Mononuclear cell (primary cell): ENCODE measurements at regions not wholly inside any gene's neighbourhood (a gene's known extent, or its start where the extent isn't known, plus 50 kb on each side); places are given as distances from the start of the nearest gene placed in this dataset.

Experiments
- H3K27me3 ChIP-seq: 2 replicates; pipeline ENCODE4 v1.6.0; 2011; ENCODE audit warnings: low read length, control low read depth; ENCODE audit not compliant: insufficient read depth
- H3K4me1 ChIP-seq: 2 replicates; pipeline ENCODE4 v1.5.1; 2011; ENCODE audit warnings: mild to moderate bottlenecking, low read length, control low read depth; ENCODE audit not compliant: insufficient read depth
- H3K4me3 ChIP-seq: 2 replicates; pipeline ENCODE4 v1.5.1; 2011; ENCODE audit warnings: mild to moderate bottlenecking, low read length, moderate library complexity
- H3K9me3 ChIP-seq: 2 replicates; pipeline ENCODE4 v1.5.1; 2011; ENCODE audit warnings: low read depth, mild to moderate bottlenecking, control low read depth, low read length

DNA sequence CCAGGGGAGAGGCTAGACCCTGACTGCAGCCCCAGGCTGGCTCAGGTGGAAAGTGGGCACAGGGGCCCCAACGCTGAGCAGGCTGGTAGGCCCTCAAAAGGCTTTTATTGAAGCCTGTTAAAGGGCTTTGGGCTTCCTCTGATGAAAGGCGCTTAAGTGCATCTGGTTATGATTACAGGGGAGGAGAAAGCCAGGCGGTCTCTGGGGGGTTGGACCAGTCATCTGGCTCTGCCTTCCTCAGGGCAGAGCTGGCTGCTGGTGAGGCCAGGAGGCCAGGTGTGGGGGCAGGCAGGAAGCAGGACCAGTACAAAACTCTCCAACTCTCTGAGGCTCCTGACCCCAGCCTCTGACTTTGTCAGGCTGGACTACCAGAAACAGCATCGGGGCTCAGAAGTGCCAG lies 68.8 kb upstream of the BCOR start:
- Histone ChIP-seq H3K4me3 (no peak overlapping the region), H3K9me3 (no peaks in the 10 kb centered on the region)

GRCh38 chrX:40165861-40166260 lies 68.1 kb upstream of the BCOR start:
- peaks cover 44% of the 10 kb centered on the region for H3K4me1 ChIP-seq
- H3K9me3 ChIP-seq = no peaks in the 10 kb centered on the region
- H3K27me3 ChIP-seq = no peaks in the 10 kb centered on the region
- no peak overlapping the region for H3K4me3 ChIP-seq

More for the DNA sequence above, 68.8 kb upstream of the BCOR start:
- H3K27me3 ChIP-seq = no peaks in the 10 kb centered on the region
- peaks cover 52% of the 10 kb centered on the region for H3K4me1 ChIP-seq

DNA sequence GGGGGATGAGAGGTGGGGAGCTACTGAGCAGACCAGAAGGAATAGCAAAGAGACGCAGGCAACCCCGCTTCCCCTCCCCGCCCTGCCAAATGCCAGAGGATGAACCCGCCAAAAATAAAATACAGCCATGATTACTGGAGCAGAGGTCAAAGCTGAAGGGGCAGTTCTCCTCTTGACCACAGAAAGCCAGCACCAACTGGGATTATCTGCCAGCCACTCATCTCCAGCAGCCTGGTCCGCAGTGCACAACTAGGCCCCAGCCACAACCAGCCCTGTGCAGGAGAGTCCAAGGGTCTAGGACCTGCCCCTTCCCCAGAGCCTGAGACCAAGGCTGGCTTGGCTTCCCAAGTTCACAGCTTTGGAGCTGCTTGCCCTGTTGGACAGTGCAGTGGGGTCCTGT lies 67.4 kb upstream of the BCOR start:
- peaks cover 38% of the 10 kb centered on the region for H3K4me1 ChIP-seq
- H3K27me3 ChIP-seq = no peaks in the 10 kb centered on the region
- H3K9me3 ChIP-seq = no peaks in the 10 kb centered on the region
- H3K4me3 ChIP-seq = no peak overlapping the region

- H3K4me1 ChIP-seq = peaks cover 33% of the 10 kb centered on the region
- no peaks in the 10 kb centered on the region for H3K27me3 ChIP-seq
- no peak overlapping the region for H3K4me3 ChIP-seq
- H3K9me3 ChIP-seq = no peaks in the 10 kb centered on the region
Measured at GRCh38 chrX:40164751-40165150, 67.0 kb upstream of the BCOR start.

DNA sequence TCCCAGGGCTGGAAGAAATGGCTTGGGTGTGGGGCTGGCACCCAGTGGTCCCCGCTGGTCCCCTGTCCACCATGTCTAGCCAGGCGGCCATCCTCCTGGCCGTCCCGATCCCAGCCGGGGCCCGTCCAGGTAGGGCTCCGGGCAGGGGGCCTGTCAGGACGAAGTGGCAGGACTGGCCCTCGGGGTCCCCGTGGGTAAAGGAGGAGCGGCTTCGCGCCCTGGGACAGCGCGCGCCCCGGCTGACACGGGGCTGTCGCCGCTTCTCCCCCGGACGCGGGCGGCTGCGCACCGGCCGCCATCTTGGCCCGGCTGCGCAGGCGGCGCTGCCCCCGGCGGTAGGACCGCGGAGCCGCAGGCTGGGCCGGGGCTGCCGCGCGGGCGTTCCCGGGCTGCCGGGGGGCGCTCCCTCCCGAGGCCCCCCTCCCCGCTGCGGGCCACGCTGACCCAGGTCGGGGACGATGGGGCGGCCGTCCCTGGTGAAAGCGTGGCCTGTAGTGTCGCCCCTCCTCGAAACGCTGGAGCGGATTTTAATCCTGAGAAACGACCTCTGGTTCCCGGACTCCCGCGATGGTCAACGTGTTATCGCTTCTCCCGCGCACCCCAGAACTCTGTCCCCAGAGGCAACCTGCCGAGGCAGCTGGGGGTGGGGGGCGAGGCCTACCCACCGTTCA lies 60.4 kb upstream of the BCOR start:
- Histone ChIP-seq H3K4me3 (peak overlapping the region; percentile 30), H3K9me3 (no peaks in the 10 kb centered on the region), H3K4me1 (peaks cover 26% of the 10 kb centered on the region), H3K27me3 (no peaks in the 10 kb centered on the region)

DNA sequence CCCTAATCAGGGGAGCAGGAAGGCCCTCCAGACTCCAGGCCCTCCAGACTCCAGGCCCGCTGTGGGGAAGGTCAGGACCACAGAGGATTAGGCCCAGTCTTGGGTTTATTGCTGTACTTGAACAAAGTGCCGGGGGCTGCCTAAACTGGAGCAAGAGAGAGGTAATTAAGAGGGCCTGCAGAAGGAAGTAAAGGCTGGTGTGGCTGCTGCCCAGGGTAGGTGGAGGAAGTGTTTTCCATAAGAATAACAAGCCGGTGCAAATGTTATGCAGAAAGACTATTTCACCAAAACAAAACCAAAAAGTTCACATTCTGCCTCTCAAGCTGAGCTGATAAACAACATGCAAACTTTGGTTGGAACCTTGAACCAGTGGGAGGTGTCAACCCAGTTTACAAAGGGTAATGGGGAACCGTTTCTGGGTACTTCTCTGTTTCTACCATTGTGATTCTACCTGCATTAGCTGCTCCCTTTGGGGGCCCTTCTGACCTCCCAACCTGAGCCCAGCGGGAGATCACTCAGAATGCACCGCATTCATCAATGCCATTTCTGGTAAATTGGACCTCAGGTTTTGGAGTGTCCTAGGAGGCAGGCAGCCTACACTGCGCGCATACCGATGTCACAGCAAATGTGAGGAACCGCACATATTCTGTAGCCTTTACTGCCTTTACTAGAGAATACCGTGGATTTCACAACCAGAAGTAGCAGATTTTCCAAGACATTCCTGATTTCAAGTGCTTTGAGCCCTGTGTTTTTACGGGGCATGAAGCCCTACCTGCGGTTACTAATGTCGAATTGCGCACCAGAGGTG lies 59.7 kb upstream of the BCOR start:
- Histone ChIP-seq H3K4me1 (peaks cover 32% of the 10 kb centered on the region), H3K4me3 (peak overlapping the region; percentile 30), H3K9me3 (no peaks in the 10 kb centered on the region), H3K27me3 (no peaks in the 10 kb centered on the region)

- no peak overlapping the region for H3K4me3 ChIP-seq
- no peaks in the 10 kb centered on the region for H3K27me3 ChIP-seq
- H3K9me3 ChIP-seq = no peaks in the 10 kb centered on the region
- peaks cover 35% of the 10 kb centered on the region for H3K4me1 ChIP-seq
Measured at GRCh38 chrX:40156470-40157227, 58.9 kb upstream of the BCOR start.

- Histone ChIP-seq H3K9me3 (no peaks in the 10 kb centered on the region), H3K4me3 (peak overlapping the region; percentile 22), H3K27me3 (no peaks in the 10 kb centered on the region), H3K4me1 (peaks cover 38% of the 10 kb centered on the region)
Measured at GRCh38 chrX:40155589-40156469, 58.1 kb upstream of the BCOR start.

DNA sequence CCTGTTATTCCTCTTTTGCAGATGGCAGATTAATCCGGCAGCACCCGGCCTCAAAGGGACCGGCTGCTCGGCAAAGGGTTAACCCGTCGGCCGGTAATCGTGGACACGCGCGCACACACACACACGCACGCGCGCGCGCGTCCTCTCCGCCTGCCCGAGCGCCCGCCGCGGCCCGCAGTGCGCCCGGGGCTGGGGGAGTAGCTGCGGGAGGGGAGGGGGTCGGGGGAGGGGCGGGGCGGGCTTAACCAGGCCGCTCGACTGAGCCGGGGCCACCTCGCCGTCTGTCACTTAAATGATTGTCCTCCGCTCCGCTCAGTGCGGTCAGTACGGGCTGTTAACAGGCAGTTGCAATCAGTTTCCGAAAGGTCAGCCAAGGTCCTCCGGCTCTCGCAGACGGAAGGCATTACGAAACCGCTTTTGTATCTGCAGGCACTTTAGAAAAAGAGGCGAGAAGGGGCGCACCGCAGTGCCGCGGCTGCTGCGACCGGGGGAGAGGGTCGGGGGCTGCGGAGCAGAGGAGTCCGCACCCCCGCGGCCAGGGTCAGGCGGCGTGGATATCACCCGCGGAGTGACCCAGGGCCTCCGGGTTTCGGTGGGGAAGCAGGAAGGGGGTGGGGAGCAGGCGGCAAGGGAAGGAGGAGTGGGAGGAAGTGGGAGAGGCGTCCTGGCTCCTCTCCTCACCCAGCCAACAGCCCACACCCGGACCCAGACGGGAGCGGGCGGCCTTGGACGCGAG lies 57.3 kb upstream of the BCOR start:
- Histone ChIP-seq H3K27me3 (no peaks in the 10 kb centered on the region), H3K4me1 (peaks cover 44% of the 10 kb centered on the region), H3K4me3 (peak overlapping the region; percentile 22), H3K9me3 (no peaks in the 10 kb centered on the region)

DNA sequence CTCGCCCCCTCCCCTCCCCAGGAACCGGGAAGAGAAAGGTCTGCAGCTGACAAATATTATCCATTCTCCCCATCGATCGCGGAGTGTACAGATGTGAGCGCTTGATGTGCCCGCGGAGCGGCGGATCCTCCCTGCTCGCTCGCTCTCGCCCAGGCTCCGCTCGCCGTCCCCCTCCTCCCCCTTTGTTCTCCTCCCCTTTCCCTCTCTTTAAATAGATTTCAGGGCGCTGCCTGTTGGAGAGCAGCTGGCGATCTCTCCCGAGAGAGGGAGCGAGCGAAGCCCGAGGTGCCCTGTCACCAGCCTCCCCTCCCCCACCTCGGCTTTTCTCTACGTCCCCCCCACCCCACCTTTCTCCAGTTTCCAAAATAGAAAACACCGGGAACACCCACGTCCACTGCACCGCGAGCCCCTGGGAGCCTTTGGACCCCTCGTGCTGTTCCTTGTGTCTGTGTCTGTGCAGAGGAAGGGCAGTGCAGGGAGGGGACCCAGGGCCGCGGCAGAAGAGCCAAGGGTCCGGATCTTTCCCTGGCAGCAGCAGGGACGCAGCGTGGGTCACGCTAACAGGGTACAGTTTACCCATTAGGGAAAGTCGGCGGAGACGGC lies 56.6 kb upstream of the BCOR start:
- H3K4me1 ChIP-seq = peaks cover 51% of the 10 kb centered on the region

GRCh38 chrX:40153345-40154249 lies 55.8 kb upstream of the BCOR start:
- Histone ChIP-seq H3K27me3 (no peaks in the 10 kb centered on the region), H3K4me3 (peak overlapping the region; percentile 28), H3K9me3 (no peaks in the 10 kb centered on the region), H3K4me1 (peaks cover 56% of the 10 kb centered on the region)

More for the DNA sequence above, 56.6 kb upstream of the BCOR start:
- Histone ChIP-seq H3K4me3 (peak overlapping the region; percentile 19), H3K9me3 (no peaks in the 10 kb centered on the region), H3K27me3 (no peaks in the 10 kb centered on the region)

- H3K4me1 ChIP-seq = peaks cover 59% of the 10 kb centered on the region
- H3K9me3 ChIP-seq = no peaks in the 10 kb centered on the region
- H3K27me3 ChIP-seq = no peaks in the 10 kb centered on the region
- peak overlapping the region; percentile 28 for H3K4me3 ChIP-seq
Measured at GRCh38 chrX:40152741-40153344, 55.1 kb upstream of the BCOR start.
